ENCODE measurements at regions not wholly inside any gene's neighbourhood (a gene's known extent, or its start where the extent isn't known, plus 50 kb on each side); places are given as distances from the start of the nearest gene placed in this dataset.

DNA sequence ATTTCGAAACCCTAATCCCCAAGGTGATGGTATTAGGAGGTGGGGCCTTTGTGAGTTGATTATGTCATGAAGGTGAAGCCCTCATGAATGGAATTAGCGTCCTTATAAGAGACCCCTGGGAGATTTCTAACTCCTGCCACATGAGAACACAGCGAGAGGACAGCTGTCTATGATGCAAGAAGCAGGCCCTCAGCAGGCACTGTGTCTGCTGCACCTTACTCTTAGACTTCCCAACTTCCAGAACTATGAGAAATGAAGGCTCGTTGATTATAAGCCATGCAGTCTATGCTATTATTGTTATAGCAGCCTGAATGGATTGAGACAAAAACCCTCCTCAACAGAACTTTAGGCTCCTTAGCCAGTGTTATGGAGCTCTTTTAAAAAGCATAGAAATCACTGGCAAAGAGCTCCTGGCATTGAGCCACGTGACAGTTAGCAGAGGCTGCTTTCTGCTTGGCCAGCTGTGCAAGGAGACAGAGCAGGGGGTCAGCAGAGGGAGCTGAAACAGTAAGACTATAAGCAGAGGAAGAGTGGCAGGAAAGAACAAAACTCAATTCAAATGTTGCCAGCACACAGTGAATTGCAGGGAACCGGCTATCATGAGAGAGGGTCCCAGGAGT, 219.2 kb upstream of the FAT1 start:
- TF ChIP-seq, protein P1, sequence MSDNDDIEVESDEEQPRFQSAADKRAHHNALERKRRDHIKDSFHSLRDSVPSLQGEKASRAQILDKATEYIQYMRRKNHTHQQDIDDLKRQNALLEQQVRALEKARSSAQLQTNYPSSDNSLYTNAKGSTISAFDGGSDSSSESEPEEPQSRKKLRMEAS (IDR thresholded peaks at IDR 0.05), result no peak
- TF ChIP-seq EP300 (IDR thresholded peaks at IDR 0.05; ENCODE audit: borderline replicate concordance) (no peak), CREB1 (IDR thresholded peaks at IDR 0.05; ENCODE audit: low read depth) (no peak), ZBTB7A (IDR thresholded peaks at IDR 0.05; ENCODE audit: low read depth) (no peak), REST (IDR thresholded peaks at IDR 0.05; ENCODE audit: low read depth) (no peak), CEBPB (IDR thresholded peaks at IDR 0.05) (no peak), EGR1 (IDR thresholded peaks at IDR 0.05) (no peak), YY1 (IDR thresholded peaks at IDR 0.05; ENCODE audit: low read depth) (no peak)

All from Ishikawa (cell line).